HG02885 (cell line): ENCODE measurements at regions not wholly inside any gene's neighbourhood (a gene's known extent, or its start where the extent isn't known, plus 50 kb on each side); places are given as distances from the start of the nearest gene placed in this dataset.

Experiments
- ATAC-seq: cut with Tn5 transposase; IDR thresholded peaks from one replicate; pipeline ENCODE4 v1.9.1; 2021; ENCODE audit warnings: mild to moderate bottlenecking; ENCODE audit not compliant: unreplicated experiment, poor library complexity

DNA sequence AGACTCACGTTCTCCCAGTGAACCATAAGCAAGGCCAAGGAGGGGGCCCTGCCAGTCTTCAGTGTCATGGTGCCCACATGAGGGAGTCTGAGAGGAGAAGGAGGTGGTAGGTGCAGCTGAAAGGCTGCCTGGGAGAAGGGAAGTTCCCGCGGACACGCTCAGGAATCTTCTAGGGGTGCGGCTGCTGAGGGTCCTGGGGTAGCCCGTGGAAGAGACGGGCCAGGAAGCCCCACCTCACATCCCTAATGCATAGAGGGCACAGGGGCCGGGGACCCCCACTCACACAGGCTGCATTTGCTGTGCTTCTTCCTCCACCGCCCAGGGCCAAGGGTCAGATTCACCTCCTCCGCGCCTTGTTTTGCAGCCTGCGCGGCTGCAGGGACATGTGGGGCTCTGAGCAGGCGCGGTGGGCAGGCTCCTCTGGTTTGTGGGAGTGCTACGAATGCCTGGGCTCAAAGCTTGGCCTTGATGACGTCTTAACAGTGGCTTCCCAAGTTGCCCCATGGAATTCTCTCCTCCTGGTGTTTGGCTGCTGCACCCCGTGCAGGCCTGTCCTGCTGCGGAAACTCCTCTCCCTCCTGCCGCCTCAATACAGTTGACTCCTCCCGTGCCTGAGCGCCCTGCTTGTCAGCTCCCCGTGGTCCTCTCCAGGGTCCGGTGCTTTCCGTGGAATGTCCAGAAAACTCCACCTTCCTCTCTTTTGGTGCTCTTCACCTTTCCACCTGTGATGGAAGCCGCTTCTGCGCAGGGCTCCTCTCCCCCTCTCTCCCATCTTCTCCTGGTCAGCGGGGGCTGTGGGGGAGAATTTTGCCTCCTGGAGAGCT, 95.7 kb downstream of the VAPA start:
- ATAC-seq = no peak

DNA sequence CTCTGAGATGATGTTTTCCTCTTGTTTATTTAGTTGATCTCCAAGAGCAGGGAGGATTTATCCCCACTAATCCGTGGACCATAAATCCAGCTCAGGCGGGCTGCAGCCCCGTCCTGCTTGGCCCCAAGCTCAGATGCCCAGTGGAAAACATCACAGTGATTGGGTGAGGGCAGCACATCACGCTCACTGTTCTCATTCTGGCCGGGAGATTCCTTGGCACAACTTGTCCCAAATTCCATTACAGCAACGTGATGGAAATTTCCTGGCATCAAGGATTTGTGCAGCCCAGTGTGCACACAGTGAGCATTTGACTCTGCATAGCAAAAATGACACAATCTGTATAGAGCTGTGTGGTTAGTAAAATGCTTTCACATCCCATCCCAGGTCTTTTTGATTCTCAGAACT, 96.8 kb downstream of the VAPA start:
- ATAC-seq = no peak

DNA sequence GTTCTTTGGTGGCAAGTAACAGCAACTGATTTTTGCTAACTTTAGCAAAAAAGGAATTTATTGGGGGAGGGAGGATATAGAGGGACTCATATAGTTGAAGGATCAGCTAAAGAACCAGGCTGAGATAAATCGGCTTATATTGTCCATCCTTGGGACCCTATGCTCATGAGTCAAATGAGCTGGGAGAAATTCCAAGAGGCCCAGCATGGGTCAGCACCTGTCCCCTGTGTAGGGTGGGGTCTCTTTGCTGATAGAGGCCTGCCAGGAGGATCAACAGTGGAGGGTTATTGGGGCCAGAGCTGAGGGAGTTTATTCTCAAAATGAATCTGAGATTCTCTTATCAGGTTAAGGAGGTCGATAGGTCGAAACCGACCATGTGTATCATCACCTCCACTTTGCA, 97.2 kb downstream of the VAPA start:
- ATAC-seq = no peak

DNA sequence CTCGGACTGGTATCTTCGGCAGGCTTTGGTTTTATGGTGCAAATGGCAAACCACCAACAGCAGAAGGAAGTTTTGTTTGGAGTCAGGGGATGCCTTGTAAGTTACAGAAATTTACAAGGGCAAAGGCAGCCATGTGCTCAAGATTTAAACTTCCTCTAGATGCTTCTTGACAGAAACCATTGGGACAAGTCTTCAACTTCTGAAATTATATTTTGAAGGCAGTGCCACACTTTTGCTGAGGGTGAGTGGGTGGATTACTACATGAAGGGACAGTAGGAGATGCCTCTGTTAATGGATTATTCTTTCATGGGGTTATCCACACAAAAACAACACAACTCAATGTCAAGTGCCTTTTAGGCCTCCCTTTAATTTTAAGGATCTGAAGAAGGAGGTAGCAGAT, 97.9 kb downstream of the VAPA start:
- no peak for ATAC-seq

DNA sequence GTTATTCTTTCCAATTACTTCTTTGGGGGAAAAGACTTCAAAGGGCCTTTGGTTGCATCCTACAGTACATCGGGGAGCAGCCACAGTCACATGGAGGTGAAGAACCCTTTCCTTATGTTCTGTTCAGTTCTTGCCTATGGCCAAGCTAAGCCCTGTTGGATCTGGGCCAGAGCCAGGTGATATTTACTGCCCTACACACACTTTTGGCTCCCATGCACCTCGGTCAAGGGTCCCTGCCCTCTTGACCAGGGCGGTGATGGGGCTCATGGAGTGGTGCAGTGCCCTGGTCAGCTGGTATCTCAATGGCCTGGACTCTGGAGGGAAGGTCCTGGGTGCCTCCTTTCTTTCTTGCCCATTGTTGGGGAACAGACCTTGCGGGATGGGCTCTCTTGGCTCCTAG, 98.7 kb downstream of the VAPA start:
- no peak for ATAC-seq

DNA sequence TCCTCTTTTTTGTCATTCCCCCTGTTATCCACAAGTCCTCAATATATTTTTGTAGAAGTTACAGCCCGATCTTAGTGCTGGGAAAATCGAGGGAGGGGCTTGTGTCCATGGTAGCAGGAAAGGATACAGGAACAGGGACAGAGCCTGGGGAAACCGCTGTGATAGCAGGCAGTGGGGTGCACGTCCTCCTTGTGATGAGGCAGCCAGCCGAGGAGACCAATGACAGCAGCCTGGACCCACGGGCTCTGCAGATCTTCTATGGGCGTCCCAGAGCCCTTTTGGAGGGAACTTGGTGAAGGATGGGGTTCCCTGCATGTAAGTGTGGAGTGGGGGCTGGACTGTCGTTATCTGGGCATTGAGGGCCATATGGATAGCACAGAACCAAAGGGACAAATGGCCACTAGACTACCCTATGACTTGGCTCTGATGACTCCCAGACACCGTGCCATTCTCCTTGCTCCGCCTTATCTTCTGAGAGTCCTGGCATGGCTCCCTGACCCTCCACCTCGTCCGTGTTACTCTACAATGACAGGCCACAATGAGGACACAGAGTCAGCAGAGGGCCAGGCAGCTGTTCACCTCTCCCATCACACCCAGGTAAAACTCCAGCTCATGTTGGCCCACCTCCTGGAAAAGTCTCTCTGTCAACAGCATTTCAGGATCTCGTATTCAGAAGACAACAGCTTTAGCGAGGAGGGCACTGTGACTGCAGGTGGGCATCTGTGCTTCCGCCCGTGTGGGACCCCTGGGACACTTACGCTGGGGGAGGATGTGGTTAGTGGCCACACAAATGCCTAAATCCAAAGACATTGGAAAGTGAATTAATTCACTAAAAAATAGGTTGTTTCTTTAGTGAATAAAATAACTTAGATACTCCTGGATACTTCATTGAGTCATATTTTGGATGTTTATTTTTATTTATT, 100.1 kb downstream of the VAPA start:
- no peak for ATAC-seq

DNA sequence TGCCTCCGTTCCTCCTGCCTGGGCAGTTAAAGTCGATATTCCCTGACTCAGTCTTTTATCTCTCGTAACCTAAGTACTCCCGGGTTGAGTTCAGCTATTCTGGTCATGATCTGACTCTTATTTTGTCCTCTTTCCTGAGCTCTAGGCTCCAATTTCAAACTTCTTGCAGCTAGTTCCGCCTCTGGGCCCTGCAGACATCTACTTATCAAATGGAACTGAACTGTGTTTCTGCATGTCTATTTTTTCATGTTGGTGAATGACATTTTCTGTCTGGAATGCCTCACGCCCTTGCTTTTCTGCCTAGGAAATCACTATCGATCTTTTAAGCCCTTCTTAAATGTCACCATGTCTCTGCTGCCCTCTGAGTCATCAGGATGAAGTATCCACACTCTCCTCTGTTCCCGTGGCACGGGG, 101.5 kb downstream of the VAPA start:
- ATAC-seq = no peak

DNA sequence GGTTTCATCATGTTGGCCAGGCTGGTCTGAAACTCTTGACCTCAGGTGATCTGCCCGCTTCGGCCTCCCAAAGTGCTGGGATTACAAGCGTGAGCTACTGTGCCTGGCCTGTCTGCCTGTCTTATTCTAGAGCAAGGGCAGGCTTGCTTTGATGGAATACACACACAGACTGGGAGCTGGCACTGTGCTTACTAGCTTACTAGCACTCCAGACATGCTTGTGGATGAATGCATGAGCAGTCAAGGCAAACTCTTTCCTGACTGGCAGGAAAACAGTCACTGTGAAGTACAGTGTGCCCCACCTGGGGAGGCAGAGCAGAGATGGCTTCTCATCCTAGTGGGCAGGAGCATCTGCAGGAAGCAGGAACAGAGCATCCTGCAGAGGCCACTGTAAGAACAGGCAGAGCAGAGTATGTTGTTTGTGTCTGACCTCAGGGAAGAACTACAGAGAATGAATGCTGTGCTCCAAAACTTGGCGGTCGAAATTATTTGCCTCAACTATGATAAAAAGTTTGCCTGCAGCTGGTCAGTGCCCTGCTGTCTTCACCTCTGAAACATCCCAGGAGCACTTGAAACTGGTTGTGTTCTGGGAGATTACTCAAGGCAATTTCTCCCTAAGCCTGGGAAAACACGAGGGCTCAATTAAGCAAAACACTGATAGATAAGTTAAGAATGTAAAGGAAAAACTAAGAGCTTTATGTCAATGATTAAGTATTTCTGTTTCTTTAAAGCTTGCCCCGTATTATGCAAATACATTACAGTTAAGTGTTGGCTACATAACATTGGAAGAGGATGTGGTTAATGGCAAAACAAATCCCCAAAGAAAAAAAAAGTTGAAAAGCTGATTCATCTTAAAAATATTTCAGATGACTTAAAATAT, 102.4 kb downstream of the VAPA start:
- ATAC-seq = no peak

DNA sequence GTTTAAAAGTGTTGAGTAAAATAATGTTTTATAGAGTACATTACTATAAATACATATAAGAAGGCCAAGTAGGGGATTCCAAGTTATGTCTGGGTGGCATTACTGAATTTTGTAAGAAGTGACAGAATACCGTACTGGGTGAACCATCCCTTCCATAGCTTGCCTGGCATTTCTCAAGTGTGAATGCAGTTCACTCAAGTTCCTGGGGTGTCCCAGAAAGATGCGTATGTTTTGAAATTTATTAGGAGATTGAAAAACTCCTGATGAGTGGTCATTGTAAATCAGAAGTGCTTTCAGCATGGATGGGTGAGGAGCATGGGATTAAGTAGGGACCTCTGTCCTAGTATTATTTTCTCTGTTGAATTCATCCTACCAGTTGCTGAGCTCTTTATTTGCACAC, 103.2 kb downstream of the VAPA start:
- no peak for ATAC-seq

DNA sequence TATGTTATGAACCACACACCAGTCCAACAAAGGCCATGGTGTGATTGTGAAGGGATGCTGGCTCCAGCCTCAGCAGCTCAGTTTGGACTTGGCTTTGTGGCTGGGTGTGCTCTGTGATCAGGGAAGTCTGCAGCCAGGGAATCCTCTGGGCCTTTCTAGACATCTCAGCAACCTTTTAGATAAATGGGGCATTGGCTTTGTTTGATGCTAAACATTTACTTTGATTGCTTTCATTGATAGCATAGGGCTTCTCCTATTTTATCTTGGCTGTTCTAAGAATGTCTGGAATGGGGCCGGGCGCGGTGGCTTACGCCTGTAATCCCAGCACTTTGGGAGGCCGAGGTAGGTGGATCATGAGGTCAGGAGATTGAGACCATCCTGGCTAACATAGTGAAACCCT, 104.5 kb downstream of the VAPA start:
- no peak for ATAC-seq

DNA sequence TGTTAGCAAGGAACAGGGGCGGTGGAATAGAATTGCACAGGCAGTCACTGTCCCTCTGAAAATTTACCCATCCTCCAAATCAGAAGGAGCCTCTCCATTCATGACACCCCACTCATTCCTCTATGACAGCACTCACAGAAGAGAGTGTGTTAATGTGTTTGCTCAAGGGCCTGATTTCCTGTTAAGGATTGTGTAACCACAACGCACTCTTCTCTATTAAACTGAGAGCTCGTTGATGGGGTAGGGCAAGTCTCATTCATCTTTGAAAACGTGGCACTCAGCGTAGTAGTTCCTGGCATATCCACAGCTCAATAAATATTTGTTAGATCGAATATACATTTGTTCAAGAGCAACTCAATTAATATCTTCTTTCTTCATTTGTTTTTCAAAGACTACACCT, 106.4 kb downstream of the VAPA start:
- no peak for ATAC-seq

DNA sequence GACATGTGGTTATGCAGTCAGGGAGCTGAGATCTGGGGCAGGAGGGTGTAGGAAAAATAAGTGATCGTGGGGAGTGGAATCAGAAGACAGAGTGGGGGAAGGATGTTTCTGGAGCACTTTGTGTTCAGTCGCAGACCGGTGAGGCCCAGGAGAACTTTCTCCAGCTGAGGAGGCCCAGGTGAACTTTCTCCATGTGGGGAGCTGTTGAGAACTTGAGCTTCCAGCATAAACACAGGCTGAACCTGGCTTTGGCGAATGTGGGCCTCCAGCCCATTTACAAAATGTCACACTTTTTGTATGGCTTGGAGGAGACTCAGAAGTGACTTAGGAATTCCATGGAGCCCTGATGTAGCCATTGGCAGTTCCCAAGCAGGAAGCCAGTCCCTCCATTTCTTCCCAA, 108.5 kb downstream of the VAPA start:
- ATAC-seq = no peak

DNA sequence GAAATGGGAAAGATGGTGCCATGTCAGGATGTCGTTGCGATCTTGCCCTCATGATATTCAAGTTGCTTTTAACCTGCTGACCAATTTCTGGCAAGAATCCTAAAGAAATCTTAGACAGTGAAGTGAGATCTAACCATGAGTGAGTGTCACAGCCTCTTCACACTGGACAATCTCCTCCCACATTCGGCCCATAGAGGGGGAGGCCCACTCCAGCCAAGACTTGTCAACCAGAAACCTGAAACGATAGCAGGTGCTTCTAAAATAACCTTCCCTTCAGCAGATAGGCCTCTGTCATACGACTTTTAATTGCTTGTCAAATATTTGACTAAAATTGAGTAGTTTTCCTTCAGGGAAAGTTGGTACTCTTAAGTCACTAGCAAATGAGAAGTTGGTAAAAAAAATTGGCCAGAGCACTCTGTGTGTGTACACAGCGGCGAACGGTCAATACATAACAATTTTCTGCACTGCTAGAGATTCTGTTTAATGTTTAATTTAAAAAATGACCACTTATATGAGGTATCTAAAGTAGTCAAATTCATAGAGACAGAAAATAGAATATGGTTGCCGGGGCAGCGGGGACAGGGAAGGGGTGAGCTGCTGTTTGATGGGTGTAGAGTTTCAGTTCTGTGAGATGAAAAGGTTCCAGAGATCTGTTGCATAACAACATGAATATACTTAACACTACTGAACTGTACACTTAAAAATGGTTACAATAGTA, 110.2 kb downstream of the VAPA start:
- ATAC-seq = no peak

DNA sequence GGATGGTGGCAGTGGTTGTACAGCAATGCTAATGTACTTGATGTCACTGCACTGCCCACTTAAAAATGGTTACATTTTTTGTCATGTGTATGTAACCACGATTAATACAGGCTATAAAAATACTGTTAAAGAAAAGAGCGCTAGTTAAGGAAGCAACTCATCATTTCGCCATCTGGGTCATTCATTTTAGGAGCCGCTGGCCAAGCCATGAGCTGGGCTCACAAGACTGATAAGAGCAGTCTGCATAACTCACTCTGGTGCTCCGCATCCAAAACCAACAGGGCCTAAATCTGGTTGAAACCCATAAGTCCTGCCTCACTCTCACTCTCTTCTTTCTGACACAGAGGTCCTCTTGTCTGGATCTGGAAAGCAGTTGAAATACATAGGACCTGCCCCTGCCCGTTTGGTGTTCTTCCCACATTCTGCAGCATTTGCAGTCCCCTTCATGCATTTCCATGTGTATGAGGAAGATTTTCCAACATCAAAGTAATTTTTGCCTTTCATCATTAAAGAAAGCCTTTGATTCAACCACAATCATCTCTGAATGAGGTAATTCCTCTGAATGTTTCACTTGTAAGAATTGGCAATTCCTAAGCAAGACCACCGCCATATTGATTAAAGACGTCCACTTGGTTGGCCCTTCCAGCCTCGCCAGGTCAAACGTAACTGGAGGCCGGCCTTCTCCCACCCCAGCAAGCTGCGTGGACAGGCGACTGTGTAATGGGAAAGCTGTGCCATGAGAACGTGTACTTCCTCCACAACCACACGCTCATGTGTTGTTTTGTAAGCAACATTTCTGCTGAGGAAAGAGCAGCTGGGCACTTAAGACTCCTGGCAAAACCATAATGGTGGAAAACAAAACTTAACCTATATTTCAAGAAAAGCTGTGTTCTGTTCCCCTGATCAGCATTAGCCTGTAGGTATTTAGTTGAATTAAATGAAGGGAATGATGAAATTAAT, 112.2 kb downstream of the VAPA start:
- no peak for ATAC-seq

DNA sequence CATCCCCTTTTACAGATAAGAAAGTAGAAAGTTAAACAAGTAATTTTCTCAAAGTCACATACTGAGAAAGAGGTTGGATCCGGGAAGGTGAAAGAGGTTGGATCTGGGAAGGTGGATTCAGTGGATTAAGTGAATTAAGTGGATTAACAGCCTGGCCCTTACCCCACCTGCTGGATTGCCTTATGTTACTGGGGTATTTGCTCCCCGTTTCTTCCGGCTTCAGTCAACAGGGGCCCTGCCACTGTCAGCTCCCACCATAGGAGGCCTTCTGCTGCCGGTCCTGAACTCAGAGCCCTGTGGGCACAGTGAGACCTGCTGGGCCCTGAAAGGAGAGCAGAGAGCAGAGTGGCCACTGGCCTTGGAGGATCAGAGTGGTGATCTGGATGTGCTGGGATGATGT, 113.2 kb downstream of the VAPA start:
- ATAC-seq = no peak

DNA sequence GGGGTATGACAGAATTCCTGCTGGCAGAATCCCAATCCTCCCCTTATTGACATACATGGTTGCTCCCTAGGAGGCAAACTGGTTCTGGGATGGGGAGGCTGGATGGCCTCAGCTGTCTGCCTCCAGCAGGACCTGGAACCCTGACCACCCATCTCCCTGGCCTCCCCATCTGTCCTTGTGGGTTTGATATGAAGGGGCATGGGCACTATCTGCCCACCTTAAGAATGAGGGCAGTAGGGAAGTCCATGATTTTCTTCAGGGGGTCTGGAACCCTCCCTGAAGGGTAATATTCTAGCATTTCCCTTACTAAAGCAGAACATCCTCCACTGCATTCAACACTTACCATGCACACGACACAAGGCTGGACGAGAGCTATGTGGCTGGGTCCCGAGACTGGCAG, 113.6 kb downstream of the VAPA start:
- no peak for ATAC-seq

DNA sequence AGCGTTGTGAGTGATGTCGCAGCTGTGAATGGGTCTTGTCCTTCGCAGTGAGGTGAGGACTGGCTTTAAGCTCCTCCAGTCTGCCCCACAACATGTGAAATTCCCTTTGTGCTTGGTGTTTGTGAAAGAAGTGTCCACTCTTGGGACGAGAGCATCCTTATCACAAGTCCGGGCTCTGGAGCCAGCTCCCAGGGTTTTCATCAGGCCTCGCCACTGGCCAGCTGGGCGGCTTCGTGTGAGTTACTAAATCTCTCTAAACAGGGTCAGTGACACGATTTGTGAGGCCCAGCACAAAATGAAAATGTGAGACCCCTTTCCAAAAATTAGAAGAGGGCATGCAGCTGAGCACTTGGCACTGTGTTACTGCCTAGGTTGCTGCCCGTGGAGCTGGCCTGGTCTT, 115.9 kb downstream of the VAPA start:
- ATAC-seq = no peak

DNA sequence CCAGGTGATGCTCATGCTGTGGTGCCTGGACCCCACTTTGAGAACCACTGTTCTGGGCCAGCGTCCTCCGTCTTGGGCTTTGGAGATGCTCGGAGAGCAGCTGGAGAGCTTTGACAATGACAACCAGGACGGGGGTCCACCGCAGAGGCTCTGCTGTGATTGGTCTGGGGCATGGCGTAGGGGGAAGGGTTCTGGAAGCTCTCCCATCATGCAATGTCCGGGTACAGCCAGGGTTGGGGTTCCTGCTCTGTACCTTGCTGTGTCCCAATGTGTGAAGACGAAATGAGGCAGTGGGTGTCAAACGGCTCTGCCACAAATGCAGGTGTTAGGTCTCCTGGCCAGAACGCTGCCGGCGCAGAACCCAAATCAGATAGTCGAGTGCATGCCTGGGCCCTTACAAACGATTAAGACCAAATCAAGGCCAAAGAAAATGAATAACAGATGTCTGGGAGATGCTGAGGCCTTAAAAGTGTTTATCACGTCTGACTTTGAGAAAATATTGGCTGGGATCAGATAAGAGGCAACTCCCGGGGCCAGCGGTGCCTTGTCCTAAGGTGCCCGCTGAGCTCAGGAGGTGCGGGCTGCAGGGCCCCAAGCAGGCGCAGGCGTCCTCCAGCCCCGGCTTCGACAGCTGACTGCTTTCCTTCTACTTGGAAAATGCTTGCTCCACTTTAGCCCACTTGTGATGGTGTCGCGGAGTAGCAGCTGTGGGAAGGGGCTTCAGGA, 117.2 kb downstream of the VAPA start:
- no peak for ATAC-seq
